ENCODE measurements at regions not wholly inside any gene's neighbourhood (a gene's known extent, or its start where the extent isn't known, plus 50 kb on each side); places are given as distances from the start of the nearest gene placed in this dataset.

DNA sequence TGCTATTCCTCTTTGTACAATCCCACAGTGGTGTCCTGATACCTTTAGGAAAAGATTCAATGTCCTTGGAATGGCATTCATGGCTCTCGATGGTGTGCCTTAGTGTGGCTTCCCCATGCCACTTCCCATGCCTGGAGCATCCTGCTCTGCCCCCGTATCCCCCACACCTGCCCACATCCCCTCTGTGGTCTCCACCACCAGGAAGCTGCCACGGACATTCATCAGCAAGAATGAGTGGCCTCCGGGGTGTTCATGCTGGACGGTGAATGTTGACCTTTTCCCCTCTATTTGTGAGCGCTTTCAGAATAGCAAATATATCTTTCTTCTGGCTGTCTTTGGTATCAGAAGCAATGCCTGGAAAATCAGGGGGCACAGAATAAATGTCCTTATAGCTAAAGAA, 262.0 kb upstream of the NRP1 start:
- Histone ChIP-seq H3K4me3 (ENCODE audit: control extremely low read depth in 1 of 5, extremely low read depth in 1 of 5, insufficient read depth in 1 of 5, low read depth in 2 of 5, low read length in 4 of 5) (no peak overlapping the region), H3K4me1 (ENCODE audit: control insufficient read depth in 2 of 2, insufficient read depth in 2 of 2, low read length in 2 of 2) (no peaks in the 10 kb centered on the region), H3K27me3 (replicated peaks in 1 of 4; ENCODE audit: control extremely low read depth in 1 of 4, control insufficient read depth in 3 of 4, insufficient read depth in 4 of 4, low read length in 3 of 4) (no peaks in the 10 kb centered on the region), H3K27ac (ENCODE audit: low read length in 2 of 2) (no peak overlapping the region), H3K79me2 (ENCODE audit: control insufficient read depth, insufficient read depth, low read length) (no peaks in the 10 kb centered on the region), H3K9me3 (ENCODE audit: control extremely low read depth in 1 of 3, control insufficient read depth in 2 of 3, insufficient read depth in 1 of 3, low read length in 2 of 3) (peaks cover 0 to 14% (median 3%) of the 10 kb centered on the region in 3 donors), H3K4me2 (replicated peaks; ENCODE audit: low read depth, low read length, poor library complexity, severe bottlenecking) (no peak overlapping the region), H3K9ac (ENCODE audit: low read length) (no peak overlapping the region), H2AFZ (ENCODE audit: insufficient read depth, low read depth, low read length, poor library complexity, severe bottlenecking) (no peak overlapping the region), H4K20me1 (ENCODE audit: control insufficient read depth, insufficient read depth, low read length, poor library complexity, severe bottlenecking) (no peaks in the 10 kb centered on the region), H3K36me3 (replicated peaks in 1 of 2; ENCODE audit: control extremely low read depth in 1 of 2, control insufficient read depth in 1 of 2, extremely low read depth in 1 of 2, insufficient read depth in 2 of 2, low read length in 1 of 2) (no peaks in the 10 kb centered on the region)
- no peak for ATAC-seq (ENCODE audit: low read depth)
- 26% methylated on average over 3 of the region's 6 CpGs for WGBS (ENCODE audit: insufficient coverage)
- CTCF ChIA-PET, result no interaction called here
- DNase-seq, result no peak
- Mint-ChIP-seq H3K9me3 (ENCODE audit: insufficient read depth) (peaks cover 18% of the 10 kb centered on the region), H3K4me1 (no peaks in the 10 kb centered on the region), H3K4me3 (no peak overlapping the region), H3K27ac (no peak overlapping the region), H3K27me3 (no peaks in the 10 kb centered on the region)
- intact Hi-C loops (cut with micrococcal nuclease), result no loop called here
- POLR2A ChIA-PET, result no interaction called here
- TF ChIP-seq EZH2 (IDR thresholded peaks at IDR 0.05; ENCODE audit: borderline replicate concordance, insufficient read depth, low read depth, low read length, poor library complexity, severe bottlenecking), result no peak
- TF ChIP-seq, protein P1, sequence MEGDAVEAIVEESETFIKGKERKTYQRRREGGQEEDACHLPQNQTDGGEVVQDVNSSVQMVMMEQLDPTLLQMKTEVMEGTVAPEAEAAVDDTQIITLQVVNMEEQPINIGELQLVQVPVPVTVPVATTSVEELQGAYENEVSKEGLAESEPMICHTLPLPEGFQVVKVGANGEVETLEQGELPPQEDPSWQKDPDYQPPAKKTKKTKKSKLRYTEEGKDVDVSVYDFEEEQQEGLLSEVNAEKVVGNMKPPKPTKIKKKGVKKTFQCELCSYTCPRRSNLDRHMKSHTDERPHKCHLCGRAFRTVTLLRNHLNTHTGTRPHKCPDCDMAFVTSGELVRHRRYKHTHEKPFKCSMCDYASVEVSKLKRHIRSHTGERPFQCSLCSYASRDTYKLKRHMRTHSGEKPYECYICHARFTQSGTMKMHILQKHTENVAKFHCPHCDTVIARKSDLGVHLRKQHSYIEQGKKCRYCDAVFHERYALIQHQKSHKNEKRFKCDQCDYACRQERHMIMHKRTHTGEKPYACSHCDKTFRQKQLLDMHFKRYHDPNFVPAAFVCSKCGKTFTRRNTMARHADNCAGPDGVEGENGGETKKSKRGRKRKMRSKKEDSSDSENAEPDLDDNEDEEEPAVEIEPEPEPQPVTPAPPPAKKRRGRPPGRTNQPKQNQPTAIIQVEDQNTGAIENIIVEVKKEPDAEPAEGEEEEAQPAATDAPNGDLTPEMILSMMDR (IDR thresholded peaks at IDR 0.05), result no peak

DNA sequence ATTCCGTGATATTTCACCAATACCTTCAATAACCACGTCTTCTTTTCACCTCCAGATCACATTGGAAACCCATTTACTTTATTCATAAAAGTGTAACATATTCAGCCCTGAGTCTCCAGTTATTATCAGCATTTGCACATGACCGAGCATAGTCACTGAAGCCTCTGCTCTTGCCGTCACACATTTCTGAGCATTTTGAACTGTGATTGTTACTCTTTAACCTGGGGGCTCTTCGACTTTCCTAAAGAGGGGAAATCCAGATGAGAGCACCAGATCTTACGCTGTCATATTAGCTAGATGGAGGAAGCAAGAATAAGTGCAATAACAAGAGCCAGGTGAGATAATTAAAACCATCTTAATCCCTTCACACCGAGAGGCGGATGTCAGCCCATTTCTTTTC, 260.0 kb upstream of the NRP1 start:
- Histone ChIP-seq H3K27me3 (replicated peaks in 1 of 4; ENCODE audit: control extremely low read depth in 1 of 4, control insufficient read depth in 3 of 4, insufficient read depth in 4 of 4, low read length in 3 of 4) (no peaks in the 10 kb centered on the region), H4K20me1 (ENCODE audit: control insufficient read depth, insufficient read depth, low read length, poor library complexity, severe bottlenecking) (no peaks in the 10 kb centered on the region), H3K79me2 (ENCODE audit: control insufficient read depth, insufficient read depth, low read length) (no peaks in the 10 kb centered on the region), H3K36me3 (replicated peaks in 1 of 2; ENCODE audit: control extremely low read depth in 1 of 2, control insufficient read depth in 1 of 2, extremely low read depth in 1 of 2, insufficient read depth in 2 of 2, low read length in 1 of 2) (no peaks in the 10 kb centered on the region), H2AFZ (ENCODE audit: insufficient read depth, low read depth, low read length, poor library complexity, severe bottlenecking) (no peak overlapping the region), H3K9me3 (ENCODE audit: control extremely low read depth in 1 of 3, control insufficient read depth in 2 of 3, insufficient read depth in 1 of 3, low read length in 2 of 3) (peaks cover 0 to 12% (median 3%) of the 10 kb centered on the region in 3 donors), H3K9ac (ENCODE audit: low read length) (no peak overlapping the region), H3K27ac (ENCODE audit: low read length in 2 of 2) (no peak overlapping the region), H3K4me3 (ENCODE audit: control extremely low read depth in 1 of 5, extremely low read depth in 1 of 5, insufficient read depth in 1 of 5, low read depth in 2 of 5, low read length in 4 of 5) (no peak overlapping the region), H3K4me2 (replicated peaks; ENCODE audit: low read depth, low read length, poor library complexity, severe bottlenecking) (no peak overlapping the region), H3K4me1 (ENCODE audit: control insufficient read depth in 2 of 2, insufficient read depth in 2 of 2, low read length in 2 of 2) (no peaks in the 10 kb centered on the region)
- H3K9me3 Mint-ChIP-seq (ENCODE audit: insufficient read depth), result peaks cover 15% of the 10 kb centered on the region
- TF ChIP-seq, protein P1 (IDR thresholded peaks at IDR 0.05), result no peak
- no peak for TF ChIP-seq EZH2 (IDR thresholded peaks at IDR 0.05; ENCODE audit: borderline replicate concordance, insufficient read depth, low read depth, low read length, poor library complexity, severe bottlenecking)
- ATAC-seq (ENCODE audit: low read depth) (no peak), DNase-seq (no peak)
- H3K27ac Mint-ChIP-seq, result no peak overlapping the region
- ChIA-PET CTCF (no interaction called here), POLR2A (no interaction called here)
- no peaks in the 10 kb centered on the region for H3K27me3 Mint-ChIP-seq
- intact Hi-C loops (cut with micrococcal nuclease), result no loop called here
- H3K4me1 Mint-ChIP-seq, result no peaks in the 10 kb centered on the region
- H3K4me3 Mint-ChIP-seq, result no peak overlapping the region
- 84% methylated on average over 4 of the region's 8 CpGs for WGBS (ENCODE audit: insufficient coverage)

Measured in B cell (primary cell).